Panc1 (cell line): ENCODE measurements at regions not wholly inside any gene's neighbourhood (a gene's known extent, or its start where the extent isn't known, plus 50 kb on each side); places are given as distances from the start of the nearest gene placed in this dataset.

Experiments
- POLR2AphosphoS5 ChIP-seq: IDR thresholded peaks from 2 replicates; pipeline ENCODE4 v1.6.1; 2012; ENCODE audit warnings: mild to moderate bottlenecking, low read depth, low read length, moderate library complexity
- SIN3A ChIP-seq: IDR thresholded peaks from 2 replicates; pipeline ENCODE4 v1.6.1; 2012; ENCODE audit warnings: low read depth, mild to moderate bottlenecking, low read length, moderate library complexity, borderline replicate concordance; ENCODE audit not compliant: insufficient read depth
- TF ChIP-seq, protein P1 (sequence below): fragments of 450-650 bp; IDR thresholded peaks from 2 replicates; pipeline ENCODE4 v1.5.1; 2017; ENCODE audit warnings: mild to moderate bottlenecking

- TF ChIP-seq POLR2AphosphoS5 (no peak), SIN3A (no peak)
- TF ChIP-seq, protein P1, sequence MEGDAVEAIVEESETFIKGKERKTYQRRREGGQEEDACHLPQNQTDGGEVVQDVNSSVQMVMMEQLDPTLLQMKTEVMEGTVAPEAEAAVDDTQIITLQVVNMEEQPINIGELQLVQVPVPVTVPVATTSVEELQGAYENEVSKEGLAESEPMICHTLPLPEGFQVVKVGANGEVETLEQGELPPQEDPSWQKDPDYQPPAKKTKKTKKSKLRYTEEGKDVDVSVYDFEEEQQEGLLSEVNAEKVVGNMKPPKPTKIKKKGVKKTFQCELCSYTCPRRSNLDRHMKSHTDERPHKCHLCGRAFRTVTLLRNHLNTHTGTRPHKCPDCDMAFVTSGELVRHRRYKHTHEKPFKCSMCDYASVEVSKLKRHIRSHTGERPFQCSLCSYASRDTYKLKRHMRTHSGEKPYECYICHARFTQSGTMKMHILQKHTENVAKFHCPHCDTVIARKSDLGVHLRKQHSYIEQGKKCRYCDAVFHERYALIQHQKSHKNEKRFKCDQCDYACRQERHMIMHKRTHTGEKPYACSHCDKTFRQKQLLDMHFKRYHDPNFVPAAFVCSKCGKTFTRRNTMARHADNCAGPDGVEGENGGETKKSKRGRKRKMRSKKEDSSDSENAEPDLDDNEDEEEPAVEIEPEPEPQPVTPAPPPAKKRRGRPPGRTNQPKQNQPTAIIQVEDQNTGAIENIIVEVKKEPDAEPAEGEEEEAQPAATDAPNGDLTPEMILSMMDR: no peak
Measured at GRCh38 chr7:148524479-148525224, 65.9 kb upstream of the C7orf33 start.
